Adrenal gland (tissue), 9 donors: ENCODE measurements at regions not wholly inside any gene's neighbourhood (a gene's known extent, or its start where the extent isn't known, plus 50 kb on each side); places are given as distances from the start of the nearest gene placed in this dataset.

Experiments used
- DNase-seq, 7 donors: peaks; one replicate each; pipeline ENCODE4 v3.0.0-alpha.2; 2019 to 2020
- H3K27ac ChIP-seq, 5 donors: fragments of 200-600 bp; sonication (generic) in 4 of 5; 1 replicate in 3 of 5; 2 replicates in 2 of 5; pipeline versions ENCODE4 v1.5.1 to v1.8.0; 2016 to 2020; ENCODE audit warnings: mild to moderate bottlenecking in 1 of 5
- H3K27me3 ChIP-seq: fragments of 200-600 bp; 2 replicates; pipeline ENCODE4 v1.8.0; 2021
- H3K36me3 ChIP-seq, 2 donors: fragments of 200-600 bp; replicated peaks in 1 of 2; 1 replicate in 1 of 2; 2 replicates in 1 of 2; pipeline versions ENCODE4 v1.5.1 to v1.8.0; 2018 to 2022
- H3K4me1 ChIP-seq, 2 donors: fragments of 200-600 bp; replicated peaks in 1 of 2; 1 replicate in 1 of 2; 2 replicates in 1 of 2; pipeline versions ENCODE4 v1.5.1 to v1.8.0; 2018 to 2021
- H3K4me3 ChIP-seq, 4 donors: fragments of 200-600 bp; sonication (generic) in 3 of 4; one replicate each; pipeline ENCODE4 v1.5.1; 2016 to 2018
- H3K9me3 ChIP-seq, 3 donors: fragments of 200-600 bp; sonication (generic) in 1 of 3; replicated peaks in 1 of 3; 1 replicate in 2 of 3; 2 replicates in 1 of 3; pipeline versions ENCODE4 v1.5.1 to v1.8.0; 2016 to 2021
- POLR2A ChIP-seq, 2 donors: fragments of 450-650 bp; IDR thresholded peaks; one replicate each; pipeline ENCODE4 v1.6.1; 2017; ENCODE audit warnings: antibody characterized with exemption in 2 of 2, mild to moderate bottlenecking in 2 of 2, moderate library complexity in 1 of 2
- WGBS, 4 donors: extraction: QIAGEN DNeasy Blood & Tissue Kit in 2 of 4; methylation state at CpG; one replicate each; pipeline versions ENCODE4 v1.1.5 to v1.1.7; 2013 to 2017; 5-methylcytosine and 5-hydroxymethylcytosine counted together
- intact Hi-C, 2 donors: fragments of 100-400 bp; cut with DNase I; formaldehyde crosslinking; loops; one replicate each; pipeline versions ENCODE4 v1.14.1 to v1.15.0; 2022 to 2023
- TF ChIP-seq, protein P1 (sequence below), 6 experiments: fragments of 450-650 bp in 4 of 6; fragments of 200-600 bp in 2 of 6; sonication (generic) in 1 of 6; IDR thresholded peaks; 1 replicate in 5 of 6; 2 replicates in 1 of 6; pipeline versions ENCODE4 v1.5.1 to v1.8.0; 2016 to 2021; ENCODE audit warnings: antibody characterized with exemption in 6 of 6, mild to moderate bottlenecking in 2 of 6, moderate library complexity in 1 of 6
- donor health status: healthy with polysubstance abuse.
- donor health status: Bipolar disorder and iron deficiency.
- donor health status: DM: yes; HTN: yes; CAD: no.
- donor health status: DM: no; HTN: no; CAD: no.
- donor health status: DM: no; HTN: no; CAD: no.

DNA sequence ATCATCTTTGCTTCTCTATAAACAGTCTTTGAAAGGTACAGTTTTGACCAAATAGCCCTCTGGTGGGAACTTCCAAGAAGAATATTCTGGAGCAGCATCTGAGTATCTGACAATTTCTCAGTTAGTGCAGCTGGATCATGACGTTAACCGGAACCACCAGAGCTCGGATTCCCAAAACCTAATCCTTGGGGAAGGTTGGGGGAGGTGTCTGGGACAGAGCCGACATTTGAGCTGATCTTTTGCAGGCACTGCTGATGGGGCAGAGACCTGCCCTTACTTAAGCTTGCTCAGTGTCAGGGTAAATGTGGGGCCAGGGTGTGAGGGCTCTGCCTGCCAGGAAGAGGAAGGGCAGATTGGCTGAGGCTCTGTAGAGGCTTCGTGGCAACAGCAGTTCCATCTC lies 416.6 kb downstream of the DHX35 start:
- H3K9me3 ChIP-seq = no peaks in the 10 kb centered on the region
- no peak overlapping the region for H3K27ac ChIP-seq
- 63 to 67% (median 65%) methylated on average over 4 to 5 of the region's 5 CpGs for WGBS, 4 donors
- H3K36me3 ChIP-seq = no peaks in the 10 kb centered on the region
- DNase-seq = no peak
- H3K4me1 ChIP-seq = no peaks in the 10 kb centered on the region
- no peak overlapping the region for H3K4me3 ChIP-seq
- no peak for TF ChIP-seq POLR2A (IDR thresholded peaks at IDR 0.05)
- TF ChIP-seq, protein P1, sequence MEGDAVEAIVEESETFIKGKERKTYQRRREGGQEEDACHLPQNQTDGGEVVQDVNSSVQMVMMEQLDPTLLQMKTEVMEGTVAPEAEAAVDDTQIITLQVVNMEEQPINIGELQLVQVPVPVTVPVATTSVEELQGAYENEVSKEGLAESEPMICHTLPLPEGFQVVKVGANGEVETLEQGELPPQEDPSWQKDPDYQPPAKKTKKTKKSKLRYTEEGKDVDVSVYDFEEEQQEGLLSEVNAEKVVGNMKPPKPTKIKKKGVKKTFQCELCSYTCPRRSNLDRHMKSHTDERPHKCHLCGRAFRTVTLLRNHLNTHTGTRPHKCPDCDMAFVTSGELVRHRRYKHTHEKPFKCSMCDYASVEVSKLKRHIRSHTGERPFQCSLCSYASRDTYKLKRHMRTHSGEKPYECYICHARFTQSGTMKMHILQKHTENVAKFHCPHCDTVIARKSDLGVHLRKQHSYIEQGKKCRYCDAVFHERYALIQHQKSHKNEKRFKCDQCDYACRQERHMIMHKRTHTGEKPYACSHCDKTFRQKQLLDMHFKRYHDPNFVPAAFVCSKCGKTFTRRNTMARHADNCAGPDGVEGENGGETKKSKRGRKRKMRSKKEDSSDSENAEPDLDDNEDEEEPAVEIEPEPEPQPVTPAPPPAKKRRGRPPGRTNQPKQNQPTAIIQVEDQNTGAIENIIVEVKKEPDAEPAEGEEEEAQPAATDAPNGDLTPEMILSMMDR (IDR thresholded peaks at IDR 0.05) = no peak
- no peaks in the 10 kb centered on the region for H3K27me3 ChIP-seq
- intact Hi-C loops = no loop called here

- no peak overlapping the region for H3K4me3 ChIP-seq
- DNase-seq = no peak
- no peaks in the 10 kb centered on the region for H3K27me3 ChIP-seq
- H3K4me1 ChIP-seq = no peaks in the 10 kb centered on the region
- no peaks in the 10 kb centered on the region for H3K36me3 ChIP-seq
- no peak overlapping the region for H3K27ac ChIP-seq
- TF ChIP-seq POLR2A (IDR thresholded peaks at IDR 0.05) = no peak
- TF ChIP-seq, protein P1 (IDR thresholded peaks at IDR 0.05) = no peak
- WGBS, 4 donors = 62 to 81% (median 73%) methylated on average over 4 of the region's 4 CpGs
- H3K9me3 ChIP-seq = no peaks in the 10 kb centered on the region
- intact Hi-C loops = no loop called here
Observed at GRCh38 chr20:39376788-39377187, 414.6 kb downstream of the DHX35 start.

DNA sequence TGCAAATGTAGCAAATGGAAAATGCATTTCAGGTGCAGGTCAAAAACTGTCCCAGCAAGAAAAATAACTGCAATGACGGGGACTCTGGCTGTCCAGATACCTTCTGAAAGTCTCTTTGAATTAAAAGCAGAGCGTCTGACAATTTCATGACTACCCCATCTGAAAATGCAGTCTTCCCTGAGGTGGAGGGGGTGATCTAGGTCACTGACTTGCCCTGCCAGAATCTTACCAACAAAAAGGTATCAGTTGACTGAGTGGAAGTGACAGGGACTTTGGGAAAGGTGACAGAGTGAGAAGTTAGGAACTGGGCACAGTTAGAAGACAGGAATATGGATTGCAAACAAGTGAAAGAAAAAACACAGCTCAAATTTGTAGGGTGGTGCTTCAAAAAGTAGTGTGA lies 402.2 kb downstream of the DHX35 start:
- H3K27me3 ChIP-seq = no peaks in the 10 kb centered on the region
- H3K27ac ChIP-seq = no peak overlapping the region
- H3K4me3 ChIP-seq = no peak overlapping the region
- H3K36me3 ChIP-seq = no peaks in the 10 kb centered on the region
- 72 to 80% (median 76%) methylated on average over 2 of the region's 2 CpGs for WGBS, 4 donors
- no peaks in the 10 kb centered on the region for H3K4me1 ChIP-seq
- H3K9me3 ChIP-seq = no peaks in the 10 kb centered on the region
- intact Hi-C loops = no loop called here
- DNase-seq = no peak
- no peak for TF ChIP-seq POLR2A (IDR thresholded peaks at IDR 0.05)
- TF ChIP-seq, protein P1 (IDR thresholded peaks at IDR 0.05) = no peak

DNA sequence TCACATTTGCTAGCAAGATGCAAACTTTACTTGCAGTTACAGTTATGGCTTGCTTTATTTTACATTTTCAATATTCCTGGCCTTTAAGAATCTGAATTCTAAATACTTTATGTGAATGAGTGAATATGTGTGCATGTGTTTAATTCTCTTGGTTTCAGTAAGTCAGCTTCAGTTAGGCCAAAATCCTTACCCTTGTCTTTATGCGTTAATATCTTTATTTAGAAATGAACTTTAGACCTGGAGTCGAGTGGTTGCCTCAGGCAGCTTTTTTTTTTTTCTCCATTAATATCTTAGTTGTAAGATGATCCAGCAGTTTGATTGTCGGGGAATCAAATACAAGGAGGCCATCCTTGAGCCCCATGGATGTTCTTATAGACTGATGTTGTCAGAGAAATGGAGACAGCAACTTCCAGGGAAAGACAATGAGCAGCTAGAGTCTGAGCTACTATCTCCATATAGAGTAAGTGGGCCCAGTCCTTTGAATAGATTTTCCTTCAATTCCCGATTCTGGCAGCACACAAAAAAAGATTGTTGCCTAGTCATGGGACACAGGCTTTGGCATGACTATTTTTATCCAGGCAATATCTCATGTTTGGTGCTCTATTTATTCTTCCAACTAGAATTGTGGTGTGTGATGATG lies 398.0 kb downstream of the DHX35 start:
- Histone ChIP-seq H3K9me3 (no peaks in the 10 kb centered on the region), H3K4me3 (no peak overlapping the region), H3K27me3 (no peaks in the 10 kb centered on the region), H3K4me1 (no peaks in the 10 kb centered on the region), H3K27ac (no peak overlapping the region), H3K36me3 (no peaks in the 10 kb centered on the region)
- DNase-seq = no peak
- intact Hi-C loops = no loop called here
- TF ChIP-seq, protein P1 (IDR thresholded peaks at IDR 0.05) = no peak
- TF ChIP-seq POLR2A (IDR thresholded peaks at IDR 0.05) = no peak
- 78 to 87% (median 81%) methylated on average over 4 of the region's 4 CpGs for WGBS, 4 donors
